GM12878 (cell line): ENCODE measurements at regions not wholly inside any gene's neighbourhood (a gene's known extent, or its start where the extent isn't known, plus 50 kb on each side); places are given as distances from the start of the nearest gene placed in this dataset.

Experiments
- ATAC-seq: fragments of 200-7000 bp; cut with Tn5 transposase; 3 replicates; pipeline ENCODE4 v1.9.1; 2020; ENCODE audit warnings: mild to moderate bottlenecking, moderate library complexity
- BruUV-seq: library from RNA; stranded (reverse); fragments of 400-500 nt; replicated peaks from 2 replicates; lab custom pipeline; 2021; lab: Mats Ljungman, UMichigan
- CTCF ChIA-PET: fragments of 300-600 bp; sonication (Branson Sonifier 250); formaldehyde crosslinking; extraction: SDS; loops from one replicate; lab custom pipeline; 2021; ENCODE audit warnings: inconsistent platforms; lab: Yijun Ruan, JAX
- POLR2A ChIA-PET: fragments of 350-600 bp; formaldehyde crosslinking; extraction: SDS; loops from one replicate; lab custom pipeline; 2021; ENCODE audit warnings: inconsistent platforms; lab: Charles Lee
- RAD21 ChIA-PET: fragments of 300-600 bp; sonication (Branson Sonifier 250); formaldehyde crosslinking; loops from one replicate; lab custom pipeline; 2023; ENCODE audit warnings: antibody characterized with exemption; ENCODE audit not compliant: unreplicated experiment; lab: Charles Lee
- SMC1A ChIA-PET: fragments of 300-600 bp; sonication (Branson Sonifier 250); formaldehyde crosslinking; loops from one replicate; lab custom pipeline; 2023; ENCODE audit not compliant: unreplicated experiment, uncharacterized antibody; lab: Charles Lee
- DNase-seq: peaks from one replicate; pipeline ENCODE4 v3.0.0-alpha.2; 2011; ENCODE audit warnings: low read depth, low spot score
- FAIRE-seq: peaks from 3 replicates; lab custom pipeline; 2011; peaks lifted over from hg19 to GRCh38; lab: Jason Lieb, UNC
- H2AFZ ChIP-seq: 2 replicates; pipeline ENCODE4 v1.6.0; 2011; ENCODE audit warnings: low read depth, low read length, control low read depth; ENCODE audit not compliant: control insufficient read depth
- H3K27ac ChIP-seq: 2 replicates; pipeline ENCODE4 v1.5.1; 2011; ENCODE audit warnings: control low read depth; ENCODE audit not compliant: control insufficient read depth, insufficient read depth
- H3K27me3 ChIP-seq, 2 experiments: replicated peaks in 1 of 2; 2 replicates each; pipeline versions ENCODE4 v1.6.0 to v1.6.1; 2011; ENCODE audit warnings: low read length in 1 of 2; ENCODE audit not compliant: control insufficient read depth in 2 of 2, insufficient read depth in 2 of 2
- H3K36me3 ChIP-seq, 2 experiments: 2 replicates each; pipeline ENCODE4 v1.5.1; 2011; ENCODE audit warnings: low read length in 1 of 2; ENCODE audit not compliant: control insufficient read depth in 2 of 2, insufficient read depth in 2 of 2
- H3K4me1 ChIP-seq: 2 replicates; pipeline ENCODE4 v1.6.1; 2011; ENCODE audit warnings: mild to moderate bottlenecking, low read length, moderate library complexity, mixed read lengths; ENCODE audit not compliant: control insufficient read depth, insufficient read depth
- H3K4me2 ChIP-seq: 2 replicates; pipeline ENCODE4 v1.6.0; 2011; ENCODE audit warnings: control low read depth; ENCODE audit not compliant: control insufficient read depth, insufficient read depth
- H3K4me3 ChIP-seq: fragments of 200-600 bp; sonication (generic); 2 replicates; pipeline ENCODE4 v1.5.1; 2016
- H3K79me2 ChIP-seq: 2 replicates; pipeline ENCODE4 v1.6.0; 2011; ENCODE audit warnings: low read length; ENCODE audit not compliant: control insufficient read depth, insufficient read depth
- H3K9ac ChIP-seq: 2 replicates; pipeline ENCODE4 v1.8.0; 2011; ENCODE audit warnings: low read length, control low read depth, mixed read lengths; ENCODE audit not compliant: control insufficient read depth, insufficient read depth
- H3K9me3 ChIP-seq: replicated peaks from 3 replicates; pipeline ENCODE4 v1.5.1; 2011; ENCODE audit warnings: mild to moderate bottlenecking, low read length; ENCODE audit not compliant: control insufficient read depth, insufficient read depth
- H4K20me1 ChIP-seq: 2 replicates; pipeline ENCODE4 v1.6.0; 2011; ENCODE audit not compliant: control insufficient read depth, insufficient read depth
- BHLHE40 ChIP-seq, 2 experiments: fragments of 450-650 bp in 1 of 2; IDR thresholded peaks; 2 replicates each; pipeline ENCODE4 v1.6.1; 2011 to 2017; ENCODE audit warnings: low read depth in 2 of 2, borderline replicate concordance in 1 of 2, improper control_type of control experiment in 1 of 2, low read length in 1 of 2, mild to moderate bottlenecking in 1 of 2
- RAD21 ChIP-seq: IDR thresholded peaks from 2 replicates; pipeline ENCODE4 v1.6.1; 2011; ENCODE audit warnings: mild to moderate bottlenecking, low read depth, low read length, moderate library complexity; ENCODE audit not compliant: insufficient read depth
- WGBS: methylation state at CpG from one replicate; pipeline ENCODE4 v1.1.6; 2016; ENCODE audit warnings: low lambda C conversion rate; ENCODE audit not compliant: insufficient replicate concordance, insufficient coverage; ENCODE audit errors: missing lambda C conversion rate; 5-methylcytosine and 5-hydroxymethylcytosine counted together
- in situ Hi-C: fragments of 300-500 bp; cut with MboI; formaldehyde crosslinking; loops from 9 replicates; pipeline ENCODE4 v1.14.3; 2018; ENCODE audit warnings: mixed read lengths
- intact Hi-C: fragments of 100-400 bp; cut with micrococcal nuclease; formaldehyde crosslinking; loops from one replicate; pipeline ENCODE4 v1.14.2; 2022; ENCODE audit not compliant: unreplicated experiment
- TF ChIP-seq, protein P1 (sequence below), 3 experiments: IDR thresholded peaks in 2 of 3; conservative IDR thresholded peaks in 1 of 3; 2 replicates each; pipeline ENCODE4 v1.5.1; 2011; ENCODE audit warnings: low read depth in 3 of 3, low read length in 3 of 3, mild to moderate bottlenecking in 3 of 3, control low read depth in 2 of 3, moderate library complexity in 2 of 3, inconsistent platforms in 1 of 3, mixed read lengths in 1 of 3; ENCODE audit not compliant: control insufficient read depth in 2 of 3, insufficient read depth in 1 of 3; ENCODE audit errors: extremely low read depth in 1 of 3
- TF ChIP-seq, protein P2 (sequence below): fragments of 450-650 bp; IDR thresholded peaks from 2 replicates; pipeline ENCODE4 v1.6.1; 2016; ENCODE audit warnings: mild to moderate bottlenecking

DNA sequence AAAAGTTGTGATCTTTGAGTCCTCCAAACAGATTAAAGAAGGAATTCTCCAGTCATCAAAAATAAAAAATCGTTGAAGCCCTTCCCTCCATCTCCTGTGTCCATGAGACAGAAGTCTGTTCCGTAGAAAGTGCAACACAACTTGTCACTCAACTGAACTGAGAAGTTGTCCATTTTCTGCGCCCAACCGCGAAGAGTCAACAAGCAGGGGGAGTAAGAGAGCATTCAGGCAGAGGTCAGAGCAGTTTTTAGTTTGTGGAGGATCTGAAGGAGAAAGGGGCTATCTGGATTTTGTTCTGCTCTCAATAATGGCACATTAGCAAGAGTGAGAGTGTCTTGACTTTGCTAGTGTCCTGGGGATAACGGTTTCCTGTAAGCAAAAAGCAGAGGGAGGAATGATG, 303.9 kb downstream of the ICE1 start:
- WGBS = 54% methylated on average over 6 of the region's 6 CpGs
- Histone ChIP-seq H4K20me1 (no peaks in the 10 kb centered on the region), H2AFZ (no peak overlapping the region), H3K4me2 (no peak overlapping the region), H3K4me1 (no peaks in the 10 kb centered on the region), H3K9me3 (no peaks in the 10 kb centered on the region), H3K4me3 (no peak overlapping the region), H3K36me3 (no peaks in the 10 kb centered on the region), H3K9ac (no peak overlapping the region), H3K79me2 (no peaks in the 10 kb centered on the region), H3K27ac (no peak overlapping the region), H3K27me3 (no peaks in the 10 kb centered on the region)
- POLR2A ChIA-PET = no interaction called here
- DNase-seq = no peak
- in situ Hi-C loops (no loop called here), intact Hi-C loops (no loop called here)
- ATAC-seq = no peak
- SMC1A ChIA-PET = interaction anchor here (0.6 kb wide), 1 partner anchor 92 kb away, joined by 3 read pairs; no protein-coding TSS in a partner anchor
- TF ChIP-seq, protein P1, sequence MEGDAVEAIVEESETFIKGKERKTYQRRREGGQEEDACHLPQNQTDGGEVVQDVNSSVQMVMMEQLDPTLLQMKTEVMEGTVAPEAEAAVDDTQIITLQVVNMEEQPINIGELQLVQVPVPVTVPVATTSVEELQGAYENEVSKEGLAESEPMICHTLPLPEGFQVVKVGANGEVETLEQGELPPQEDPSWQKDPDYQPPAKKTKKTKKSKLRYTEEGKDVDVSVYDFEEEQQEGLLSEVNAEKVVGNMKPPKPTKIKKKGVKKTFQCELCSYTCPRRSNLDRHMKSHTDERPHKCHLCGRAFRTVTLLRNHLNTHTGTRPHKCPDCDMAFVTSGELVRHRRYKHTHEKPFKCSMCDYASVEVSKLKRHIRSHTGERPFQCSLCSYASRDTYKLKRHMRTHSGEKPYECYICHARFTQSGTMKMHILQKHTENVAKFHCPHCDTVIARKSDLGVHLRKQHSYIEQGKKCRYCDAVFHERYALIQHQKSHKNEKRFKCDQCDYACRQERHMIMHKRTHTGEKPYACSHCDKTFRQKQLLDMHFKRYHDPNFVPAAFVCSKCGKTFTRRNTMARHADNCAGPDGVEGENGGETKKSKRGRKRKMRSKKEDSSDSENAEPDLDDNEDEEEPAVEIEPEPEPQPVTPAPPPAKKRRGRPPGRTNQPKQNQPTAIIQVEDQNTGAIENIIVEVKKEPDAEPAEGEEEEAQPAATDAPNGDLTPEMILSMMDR (IDR thresholded peaks at IDR 0.05 in 2 of 3, conservative IDR thresholded peaks at IDR 0.05 in 1 of 3; ENCODE audit: control insufficient read depth in 2 of 3, extremely low read depth in 1 of 3, insufficient read depth in 1 of 3, low read depth in 3 of 3, low read length in 3 of 3) = 0 out of 6 replicates have a peak, but pooled peaks of 1 of the 3 experiments have one; percentile 1
- TF ChIP-seq RAD21 (0 out of 2 replicates have a peak, but pooled peaks have one; percentile 3), BHLHE40 (IDR thresholded peaks at IDR 0.05; ENCODE audit: borderline replicate concordance in 1 of 2, low read depth in 2 of 2, low read length in 1 of 2) (no peak)
- TF ChIP-seq, protein P2, sequence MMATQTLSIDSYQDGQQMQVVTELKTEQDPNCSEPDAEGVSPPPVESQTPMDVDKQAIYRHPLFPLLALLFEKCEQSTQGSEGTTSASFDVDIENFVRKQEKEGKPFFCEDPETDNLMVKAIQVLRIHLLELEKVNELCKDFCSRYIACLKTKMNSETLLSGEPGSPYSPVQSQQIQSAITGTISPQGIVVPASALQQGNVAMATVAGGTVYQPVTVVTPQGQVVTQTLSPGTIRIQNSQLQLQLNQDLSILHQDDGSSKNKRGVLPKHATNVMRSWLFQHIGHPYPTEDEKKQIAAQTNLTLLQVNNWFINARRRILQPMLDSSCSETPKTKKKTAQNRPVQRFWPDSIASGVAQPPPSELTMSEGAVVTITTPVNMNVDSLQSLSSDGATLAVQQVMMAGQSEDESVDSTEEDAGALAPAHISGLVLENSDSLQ = peak; percentile 15; the same call in 1 of the 2 replicates
- no TSS peak for BruUV-seq
- RAD21 ChIA-PET = no interaction called here
- FAIRE-seq = no peak
- CTCF ChIA-PET = interaction anchor here (0.8 to 1.6 kb wide), 2 partner anchors 36 to 402 kb away, joined by 3 read pairs; no protein-coding TSS in a partner anchor
